ENCODE measurements at regions not wholly inside any gene's neighbourhood (a gene's known extent, or its start where the extent isn't known, plus 50 kb on each side); places are given as distances from the start of the nearest gene placed in this dataset.

- DNase-seq: no peak
Measured at GRCh38 chr5:34538026-34538672, 118.0 kb upstream of the RAI14 start.

GRCh38 chr5:34539183-34539582 is 116.9 kb upstream of the RAI14 start:
- no peak for DNase-seq

- no peak for DNase-seq
Measured at GRCh38 chr5:34541067-34541466, 115.1 kb upstream of the RAI14 start.

- DNase-seq: no peak
Measured at GRCh38 chr5:34542818-34543217, 113.3 kb upstream of the RAI14 start.

GRCh38 chr5:34543687-34544086 is 112.4 kb upstream of the RAI14 start:
- DNase-seq: no peak

- no peak for DNase-seq
Measured at GRCh38 chr5:34544403-34544802, 111.7 kb upstream of the RAI14 start.

GRCh38 chr5:34545164-34545563 is 111.0 kb upstream of the RAI14 start:
- no peak for DNase-seq

- no peak for DNase-seq
Measured at GRCh38 chr5:34545626-34546025, 110.5 kb upstream of the RAI14 start.

GRCh38 chr5:34547300-34548085 is 108.6 kb upstream of the RAI14 start:
- no peak for DNase-seq

GRCh38 chr5:34548086-34548403 is 108.1 kb upstream of the RAI14 start:
- DNase-seq: no peak

- no peak for DNase-seq
Measured at GRCh38 chr5:34550247-34550646, 105.9 kb upstream of the RAI14 start.

GRCh38 chr5:34550964-34551363 is 105.2 kb upstream of the RAI14 start:
- DNase-seq: no peak

GRCh38 chr5:34551911-34552433 is 104.2 kb upstream of the RAI14 start:
- DNase-seq: no peak

GRCh38 chr5:34552686-34553085 is 103.4 kb upstream of the RAI14 start:
- DNase-seq: no peak

GRCh38 chr5:34553581-34553980 is 102.5 kb upstream of the RAI14 start:
- DNase-seq: no peak

- DNase-seq: no peak
Measured at GRCh38 chr5:34554641-34555040, 101.5 kb upstream of the RAI14 start.

GRCh38 chr5:34555699-34556508 is 100.2 kb upstream of the RAI14 start:
- DNase-seq: no peak

GRCh38 chr5:34556509-34556782 is 99.7 kb upstream of the RAI14 start:
- no peak for DNase-seq

GRCh38 chr5:34561581-34561980 is 94.5 kb upstream of the RAI14 start:
- peak; percentile 50 for DNase-seq

- DNase-seq: no peak
Measured at GRCh38 chr5:34562791-34563190, 93.3 kb upstream of the RAI14 start.

GRCh38 chr5:34563269-34563668 is 92.9 kb upstream of the RAI14 start:
- no peak for DNase-seq

GRCh38 chr5:34563931-34564709 is 92.0 kb upstream of the RAI14 start:
- DNase-seq: peak; percentile 61

- no peak for DNase-seq
Measured at GRCh38 chr5:34564710-34565235, 91.4 kb upstream of the RAI14 start.

All from EL (cell line).